WERI-Rb-1 (cell line): ENCODE measurements at regions not wholly inside any gene's neighbourhood (a gene's known extent, or its start where the extent isn't known, plus 50 kb on each side); places are given as distances from the start of the nearest gene placed in this dataset.

Experiments
- DNase-seq: peaks from one replicate; pipeline ENCODE4 v3.0.0-alpha.2; 2020
- H3K27ac ChIP-seq: fragments of 250-450 bp; sonication (Bioruptor Pico); 2 replicates; pipeline ENCODE4 v1.5.1; 2020; ENCODE audit warnings: mild to moderate bottlenecking, moderate library complexity
- H3K27me3 ChIP-seq: fragments of 250-450 bp; sonication (Bioruptor Pico); 2 replicates; pipeline ENCODE4 v1.5.1; 2021; ENCODE audit warnings: mild to moderate bottlenecking, low read depth, moderate library complexity; ENCODE audit not compliant: insufficient read depth, severe bottlenecking
- H3K36me3 ChIP-seq: fragments of 250-450 bp; sonication (Bioruptor Pico); 2 replicates; pipeline ENCODE4 v1.5.1; 2020; ENCODE audit warnings: mild to moderate bottlenecking, moderate library complexity
- H3K4me3 ChIP-seq: 2 replicates; pipeline ENCODE4 v1.5.1; 2011; ENCODE audit warnings: low read depth, mild to moderate bottlenecking, control low read depth, low read length
- H3K9me3 ChIP-seq: fragments of 250-450 bp; sonication (Bioruptor Pico); 2 replicates; pipeline ENCODE4 v1.5.1; 2021; ENCODE audit warnings: mild to moderate bottlenecking, moderate library complexity; ENCODE audit not compliant: severe bottlenecking
- CTCF ChIP-seq: IDR thresholded peaks from 2 replicates; pipeline ENCODE4 v1.5.1; 2011; ENCODE audit warnings: low read depth, mild to moderate bottlenecking, control low read depth, inconsistent platforms, low read length

GRCh38 chr2:12326449-12327190 is 390.1 kb upstream of the TRIB2 start:
- peak; percentile 49 for TF ChIP-seq CTCF
- Histone ChIP-seq H3K27me3 (no peaks in the 10 kb centered on the region), H3K4me3 (no peak overlapping the region), H3K9me3 (peaks cover 2% of the 10 kb centered on the region), H3K27ac (no peak overlapping the region), H3K36me3 (no peaks in the 10 kb centered on the region)
- DNase-seq = peak; percentile 21

- DNase-seq = no peak
- no peaks in the 10 kb centered on the region for H3K36me3 ChIP-seq
- H3K9me3 ChIP-seq = peaks cover 2% of the 10 kb centered on the region
- TF ChIP-seq CTCF = no peak
- no peak overlapping the region for H3K27ac ChIP-seq
- H3K27me3 ChIP-seq = no peaks in the 10 kb centered on the region
- no peak overlapping the region for H3K4me3 ChIP-seq
Observed at GRCh38 chr2:12330916-12331315, 385.8 kb upstream of the TRIB2 start.

- no peak overlapping the region for H3K4me3 ChIP-seq
- H3K27ac ChIP-seq = no peak overlapping the region
- no peak for TF ChIP-seq CTCF
- no peaks in the 10 kb centered on the region for H3K36me3 ChIP-seq
- no peaks in the 10 kb centered on the region for H3K27me3 ChIP-seq
- H3K9me3 ChIP-seq = no peaks in the 10 kb centered on the region
- no peak for DNase-seq
Observed at GRCh38 chr2:12331698-12332097, 385.0 kb upstream of the TRIB2 start.

- Histone ChIP-seq H3K27ac (no peak overlapping the region), H3K4me3 (no peak overlapping the region), H3K36me3 (no peaks in the 10 kb centered on the region), H3K27me3 (no peaks in the 10 kb centered on the region), H3K9me3 (no peaks in the 10 kb centered on the region)
- no peak for TF ChIP-seq CTCF
- no peak for DNase-seq
Observed at GRCh38 chr2:12333293-12333692, 383.4 kb upstream of the TRIB2 start.

GRCh38 chr2:12334412-12334966 is 382.2 kb upstream of the TRIB2 start:
- no peak for DNase-seq
- Histone ChIP-seq H3K27me3 (no peaks in the 10 kb centered on the region), H3K4me3 (no peak overlapping the region), H3K27ac (no peak overlapping the region), H3K9me3 (no peaks in the 10 kb centered on the region), H3K36me3 (no peaks in the 10 kb centered on the region)
- no peak for TF ChIP-seq CTCF

- Histone ChIP-seq H3K9me3 (no peaks in the 10 kb centered on the region), H3K27ac (no peak overlapping the region), H3K4me3 (no peak overlapping the region), H3K36me3 (no peaks in the 10 kb centered on the region), H3K27me3 (no peaks in the 10 kb centered on the region)
- no peak for DNase-seq
- TF ChIP-seq CTCF = no peak
Observed at GRCh38 chr2:12335131-12335530, 381.6 kb upstream of the TRIB2 start.
